ENCODE measurements at regions not wholly inside any gene's neighbourhood (a gene's known extent, or its start where the extent isn't known, plus 50 kb on each side); places are given as distances from the start of the nearest gene placed in this dataset.

GRCh38 chr11:44408711-44409470 lies 99.0 kb upstream of the ALX4 start:
- TF ChIP-seq EZH2 (IDR thresholded peaks at IDR 0.05; ENCODE audit: insufficient read depth, low read length) (no peak), CTCF (IDR thresholded peaks at IDR 0.05; ENCODE audit: insufficient read depth, low read depth, low read length) (no peak)

Data from astrocyte (in vitro differentiated cells and primary cell).